HG03565 (cell line): ENCODE measurements at regions not wholly inside any gene's neighbourhood (a gene's known extent, or its start where the extent isn't known, plus 50 kb on each side); places are given as distances from the start of the nearest gene placed in this dataset.

Experiments used
- ATAC-seq: cut with Tn5 transposase; IDR thresholded peaks from one replicate; pipeline ENCODE4 v1.9.1; 2021; ENCODE audit warnings: mild to moderate bottlenecking, moderate library complexity; ENCODE audit not compliant: unreplicated experiment

DNA sequence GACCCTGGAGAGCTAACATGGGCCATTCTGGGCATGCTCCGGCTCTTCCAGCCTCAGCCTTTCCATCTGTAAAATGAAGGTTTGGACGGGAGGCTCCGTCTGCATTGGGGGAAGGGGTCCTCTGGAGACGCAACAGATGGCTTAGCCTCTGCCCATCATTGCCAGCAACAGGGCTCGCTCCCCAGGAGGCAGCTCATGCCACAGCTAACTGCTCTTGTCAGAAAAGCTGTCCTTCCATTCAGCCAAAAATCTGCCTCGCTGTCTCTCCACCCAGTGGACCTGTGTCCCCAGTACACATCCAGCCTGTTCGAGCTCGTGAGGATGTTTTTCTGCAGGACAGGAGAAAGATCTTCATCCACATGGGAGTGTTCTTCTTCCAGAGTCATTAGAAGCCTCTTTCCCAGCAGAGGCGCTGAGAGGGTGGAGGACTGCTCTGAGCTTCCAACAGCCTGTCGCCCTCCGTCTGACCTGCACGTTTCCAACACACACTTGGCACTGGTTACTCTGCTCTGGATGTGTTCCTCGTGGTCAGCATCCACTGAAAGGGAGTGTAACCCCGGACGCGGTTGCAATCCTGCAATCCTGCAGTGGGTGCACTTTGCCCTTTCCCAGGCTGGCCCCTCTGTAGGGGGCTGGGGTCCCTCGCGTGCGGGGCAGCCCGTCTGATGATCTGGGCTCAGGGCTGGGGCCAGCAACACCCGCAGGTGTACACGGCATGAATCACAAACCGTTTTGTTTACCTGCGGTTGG is 1340.9 kb downstream of the TBC1D22A start:
- no peak for ATAC-seq

- no peak for ATAC-seq
These were observed 1340.1 kb downstream of the TBC1D22A start for GRCh38 chr22:48102581-48102980.

- ATAC-seq, result no peak
These were observed 1339.3 kb downstream of the TBC1D22A start for GRCh38 chr22:48101704-48102103.

GRCh38 chr22:48100685-48101417 is 1338.4 kb downstream of the TBC1D22A start:
- ATAC-seq, result no peak

- no peak for ATAC-seq
These were observed 1337.2 kb downstream of the TBC1D22A start for GRCh38 chr22:48099671-48100070.

GRCh38 chr22:48099251-48099650 is 1336.8 kb downstream of the TBC1D22A start:
- ATAC-seq, result no peak

DNA sequence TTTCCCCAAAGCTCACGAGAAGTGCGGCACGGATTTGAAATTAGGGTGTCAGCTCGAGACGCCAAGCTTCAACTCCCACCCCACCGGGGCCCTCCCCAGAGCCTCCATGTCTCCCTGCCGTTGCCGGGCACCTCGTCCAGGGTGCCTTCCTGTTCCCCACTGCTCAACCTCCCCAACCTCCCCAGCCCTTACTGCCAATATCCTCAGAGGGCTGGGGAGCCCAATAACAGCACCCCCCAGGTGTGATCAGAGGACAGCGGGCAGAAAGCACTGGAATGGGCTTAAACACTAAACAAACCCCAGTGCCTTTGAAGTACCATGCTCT is 1336.4 kb downstream of the TBC1D22A start:
- no peak for ATAC-seq

DNA sequence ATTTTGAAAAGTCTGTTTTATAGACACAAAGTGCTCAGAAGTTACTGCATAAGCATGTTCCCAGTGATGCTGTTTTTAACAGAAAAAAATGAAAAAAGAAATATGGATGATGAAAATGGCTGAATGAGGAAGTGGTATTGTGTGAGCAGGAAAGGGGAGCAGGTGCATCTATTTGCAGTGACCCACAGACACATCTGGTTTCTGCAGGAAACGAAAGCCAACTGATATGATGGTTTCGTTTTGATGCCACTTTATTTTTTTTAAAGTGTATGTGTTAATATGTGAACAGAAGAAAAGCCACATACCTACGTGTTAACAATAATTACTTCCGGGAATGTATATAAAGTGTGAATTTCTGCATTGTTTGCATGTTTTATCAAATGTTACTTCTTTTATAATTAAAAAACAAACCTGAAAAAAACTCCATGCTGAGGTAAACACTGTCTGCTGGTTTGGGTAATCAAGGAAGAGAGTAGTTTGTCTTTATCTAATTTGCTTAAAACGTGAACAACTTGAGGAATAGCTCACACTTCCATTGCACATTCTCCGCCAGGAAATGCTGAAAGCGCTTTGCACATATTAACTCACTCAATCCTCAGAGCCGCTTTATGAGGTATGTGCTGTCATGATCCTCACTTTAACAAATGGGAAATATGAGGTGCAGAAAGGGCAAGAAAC is 1335.9 kb downstream of the TBC1D22A start:
- peak; percentile 85 for ATAC-seq

GRCh38 chr22:48097723-48098122 is 1335.3 kb downstream of the TBC1D22A start:
- no peak for ATAC-seq

DNA sequence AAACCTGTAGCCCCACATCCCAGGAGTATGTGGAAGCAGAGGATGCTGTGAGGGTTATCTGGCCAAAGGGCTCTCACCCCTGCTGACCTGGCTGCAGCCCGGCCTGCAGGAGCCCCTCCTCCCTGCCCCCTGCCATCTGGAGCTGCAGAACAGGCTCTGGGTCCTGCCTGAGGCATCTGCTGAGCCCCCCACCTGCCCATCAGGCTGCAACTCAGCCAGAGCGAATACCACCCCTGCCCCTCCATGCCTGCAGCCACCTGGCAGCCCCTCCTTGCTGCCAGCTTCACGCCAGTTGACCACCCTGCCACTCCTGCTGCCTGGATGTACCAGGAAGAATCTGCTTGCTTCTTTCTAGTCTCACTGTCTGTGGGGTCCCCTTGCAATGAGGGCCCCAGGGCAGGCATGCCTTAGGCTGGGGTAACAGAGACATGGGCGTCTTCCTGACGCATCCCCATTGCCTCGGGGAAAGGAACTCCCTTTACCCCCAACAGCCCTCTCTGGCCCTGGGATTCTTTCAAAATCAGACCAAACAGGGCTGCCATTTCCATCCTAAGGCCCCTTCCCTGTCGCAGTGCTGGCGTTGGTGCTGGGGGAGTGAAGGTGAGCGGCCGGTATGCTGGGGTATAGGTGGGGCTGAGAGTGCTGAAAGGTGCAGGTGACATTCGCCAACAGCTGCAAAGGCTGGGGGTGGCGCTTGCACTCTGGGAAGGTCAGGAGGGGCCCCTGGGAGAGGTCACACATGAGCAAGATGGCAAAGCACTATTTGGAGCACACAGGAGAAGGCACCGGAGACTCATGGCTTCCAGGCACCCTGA is 1334.6 kb downstream of the TBC1D22A start:
- no peak for ATAC-seq

DNA sequence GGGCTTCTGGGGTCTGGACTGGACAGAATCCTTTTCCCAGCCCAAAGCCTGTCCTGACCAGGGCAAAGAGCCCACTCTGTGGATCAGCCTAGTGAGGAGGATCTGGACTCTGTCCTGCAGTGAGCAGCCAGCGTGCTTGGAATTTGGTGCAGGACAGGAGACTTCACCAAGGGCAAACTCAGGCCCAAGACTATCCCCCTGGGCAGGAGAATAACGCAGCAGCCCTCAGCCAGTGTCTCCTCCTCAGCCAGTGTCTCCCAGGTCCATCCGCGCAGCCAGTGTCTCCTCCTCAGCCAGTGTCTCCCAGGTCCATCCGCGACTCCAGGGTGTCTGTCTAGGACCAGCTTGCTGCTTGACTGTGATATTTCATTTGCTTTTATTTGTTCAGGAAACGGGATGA is 1334.0 kb downstream of the TBC1D22A start:
- ATAC-seq, result no peak

- no peak for ATAC-seq
These were observed 1331.5 kb downstream of the TBC1D22A start for GRCh38 chr22:48093981-48094380.

DNA sequence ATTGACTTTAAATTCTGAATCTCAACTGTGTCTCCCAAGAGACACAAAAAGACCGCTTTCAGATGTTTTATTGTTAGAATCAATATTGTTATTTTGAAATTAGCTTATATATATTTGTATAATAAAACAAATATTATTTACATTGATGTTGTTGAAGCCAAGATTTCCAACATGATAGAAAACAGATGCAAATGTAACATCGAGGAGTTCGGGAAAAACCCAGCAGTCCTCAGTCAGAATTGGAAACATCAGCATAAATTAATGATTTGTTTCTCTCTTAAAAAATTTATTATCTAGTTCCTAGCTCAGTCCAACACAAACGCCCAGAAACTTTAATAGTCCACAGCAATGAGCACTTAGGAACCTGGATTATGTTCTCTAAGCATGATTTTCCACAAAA is 1330.4 kb downstream of the TBC1D22A start:
- ATAC-seq, result no peak

DNA sequence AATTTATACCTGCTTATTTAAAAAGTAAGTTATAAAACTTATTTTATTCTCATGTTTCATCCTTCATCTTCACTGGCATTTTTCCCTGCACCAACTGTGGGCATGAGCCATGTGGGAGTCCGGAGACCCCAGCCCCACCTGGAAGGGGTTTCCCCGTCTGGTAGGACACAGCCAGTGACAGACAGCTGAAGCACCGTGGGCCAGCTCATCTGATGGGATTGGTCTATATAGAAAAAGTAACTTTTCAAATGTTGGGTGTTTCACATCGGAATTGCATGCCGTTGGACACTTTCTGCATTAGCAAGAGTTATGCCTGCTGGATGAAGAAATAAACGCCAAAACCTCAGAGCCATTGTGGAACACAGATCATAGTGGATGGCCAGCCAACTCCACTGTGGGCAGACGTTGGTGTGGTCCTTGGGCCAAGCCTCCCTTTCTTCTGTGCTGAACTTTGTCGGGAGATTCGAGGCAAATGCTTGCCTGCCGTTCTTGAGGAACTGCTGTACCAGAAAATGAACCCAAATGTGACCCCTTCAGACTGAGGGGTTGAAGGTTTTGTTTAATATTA is 1329.3 kb downstream of the TBC1D22A start:
- ATAC-seq, result no peak

DNA sequence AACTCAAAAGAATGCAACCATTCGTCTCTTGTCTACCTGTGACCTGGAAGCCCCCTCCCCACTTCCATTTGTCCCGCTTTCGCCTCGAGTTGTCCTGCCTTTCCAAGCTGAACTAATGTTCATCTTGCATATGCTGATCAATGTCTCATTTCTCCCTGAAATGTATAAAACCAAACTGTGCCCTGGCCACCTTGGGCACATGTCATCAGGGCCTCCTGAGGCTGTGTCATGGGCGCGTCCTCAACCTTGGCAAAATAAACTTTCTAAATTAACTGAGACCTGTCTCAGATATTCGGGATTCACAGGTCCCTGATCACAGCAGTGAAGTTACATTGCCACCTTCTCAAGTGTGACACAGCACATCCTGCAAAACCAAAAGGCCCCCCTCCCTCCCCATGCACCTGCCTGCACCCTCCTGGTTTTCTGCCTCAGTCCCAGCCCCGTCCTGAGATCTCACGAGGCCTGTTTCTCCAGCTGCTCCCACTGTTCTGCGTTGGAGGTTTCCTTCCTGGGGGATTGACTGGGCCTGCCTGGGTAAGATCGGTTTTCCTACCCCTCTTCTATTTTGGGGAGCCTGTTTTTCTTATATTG is 1328.7 kb downstream of the TBC1D22A start:
- ATAC-seq, result no peak

DNA sequence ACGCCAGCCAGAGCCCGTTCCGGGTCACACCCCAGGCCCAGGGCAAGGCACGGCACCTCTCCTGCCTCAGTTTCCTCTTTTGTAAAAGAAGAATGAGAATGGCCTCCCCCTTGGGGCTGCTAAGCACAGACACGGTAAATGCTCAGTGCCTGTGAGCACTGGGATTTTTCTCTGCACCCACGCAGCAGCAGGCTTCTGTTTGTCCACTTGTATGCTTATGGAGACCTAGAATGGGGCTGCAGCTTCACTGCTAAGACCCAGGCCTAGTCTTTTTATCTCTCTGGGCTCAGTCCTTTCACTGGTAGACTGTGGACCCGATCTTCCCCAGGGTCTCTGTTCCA is 1327.9 kb downstream of the TBC1D22A start:
- ATAC-seq, result no peak

- no peak for ATAC-seq
These were observed 1327.3 kb downstream of the TBC1D22A start for GRCh38 chr22:48089601-48090331.

DNA sequence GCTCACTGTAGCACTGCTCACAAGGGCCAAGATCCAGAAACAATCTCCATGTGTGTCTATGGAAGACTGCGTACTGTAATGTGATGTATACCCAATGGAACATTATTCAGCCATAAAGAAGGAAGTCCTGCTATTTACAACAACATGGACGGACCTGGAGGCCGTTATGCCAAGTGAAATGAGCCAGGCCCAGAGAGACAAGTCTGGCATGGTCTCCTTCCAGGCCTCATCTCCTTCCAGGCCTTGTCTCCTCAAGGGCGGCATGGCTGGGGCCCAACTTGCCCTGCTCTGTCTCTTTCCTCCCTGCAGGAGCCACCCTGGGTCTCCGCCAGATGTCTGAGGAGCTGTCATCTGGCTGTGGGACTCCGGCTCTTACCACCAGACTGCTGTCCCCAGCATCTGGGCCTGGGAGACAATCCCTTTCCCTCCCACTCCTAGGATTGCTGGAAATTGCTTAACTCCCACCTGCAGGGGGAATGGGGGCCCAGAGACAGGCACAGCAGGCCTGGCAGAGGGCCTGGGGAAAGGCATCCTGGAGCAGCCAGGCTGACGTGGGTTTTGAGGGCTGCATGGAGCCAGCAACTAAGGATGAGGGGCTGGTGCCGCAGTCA is 1326.6 kb downstream of the TBC1D22A start:
- no peak for ATAC-seq

DNA sequence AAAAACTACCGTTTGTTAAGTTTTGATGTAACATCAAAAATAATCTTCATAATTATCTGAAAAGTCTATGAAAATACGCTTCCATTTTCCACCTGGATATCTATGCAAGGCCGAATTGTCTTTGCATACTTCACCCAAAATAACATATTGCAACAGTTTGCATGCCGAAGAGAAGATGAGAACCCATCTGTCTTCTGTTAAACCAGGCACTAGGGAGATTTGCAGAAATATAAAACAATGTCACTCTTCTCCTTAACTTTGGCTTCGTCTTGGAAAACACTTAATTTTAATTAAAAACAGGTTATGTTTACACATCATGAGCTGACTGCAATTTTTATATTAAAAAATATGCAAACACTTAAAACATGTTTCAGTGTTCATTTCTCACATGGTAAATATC is 1325.8 kb downstream of the TBC1D22A start:
- ATAC-seq, result no peak
